ENCODE measurements at regions not wholly inside any gene's neighbourhood (a gene's known extent, or its start where the extent isn't known, plus 50 kb on each side); places are given as distances from the start of the nearest gene placed in this dataset.
A peak's percentile ranks its signal among the peaks of the same experiment; 100 is the strongest.

- no peak for DNase-seq (ENCODE audit: low read depth)
Observed at GRCh38 chr11:43575913-43576310, 104.6 kb upstream of the HSD17B12 start.

DNA sequence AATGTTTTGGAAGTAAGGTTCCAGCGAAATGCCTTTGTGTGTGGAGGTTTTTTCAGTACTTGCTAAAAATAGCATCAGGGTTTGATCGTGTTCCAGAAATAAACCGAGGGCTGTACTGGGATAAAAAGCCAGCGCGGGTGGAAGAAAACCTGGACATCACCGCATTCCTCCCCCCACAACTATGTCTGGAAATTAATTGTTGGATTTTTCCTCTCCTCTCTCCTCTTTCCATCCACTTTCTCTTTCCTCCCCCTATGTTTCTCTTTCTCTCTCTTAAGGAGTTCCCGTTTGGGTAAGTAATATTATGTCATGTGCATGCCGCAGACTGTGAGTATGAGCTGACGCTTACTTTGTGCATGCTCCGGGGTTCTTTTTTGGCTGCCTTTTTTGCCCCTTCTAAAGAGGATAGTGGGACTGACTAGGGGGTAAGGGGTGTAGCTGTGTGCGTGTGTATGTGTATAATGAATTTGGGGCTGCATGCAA lies 104.2 kb upstream of the HSD17B12 start:
- no peak for DNase-seq (ENCODE audit: low read depth)

GRCh38 chr11:43576803-43577521 lies 103.6 kb upstream of the HSD17B12 start:
- DNase-seq (ENCODE audit: low read depth), result peak; percentile 22

DNA sequence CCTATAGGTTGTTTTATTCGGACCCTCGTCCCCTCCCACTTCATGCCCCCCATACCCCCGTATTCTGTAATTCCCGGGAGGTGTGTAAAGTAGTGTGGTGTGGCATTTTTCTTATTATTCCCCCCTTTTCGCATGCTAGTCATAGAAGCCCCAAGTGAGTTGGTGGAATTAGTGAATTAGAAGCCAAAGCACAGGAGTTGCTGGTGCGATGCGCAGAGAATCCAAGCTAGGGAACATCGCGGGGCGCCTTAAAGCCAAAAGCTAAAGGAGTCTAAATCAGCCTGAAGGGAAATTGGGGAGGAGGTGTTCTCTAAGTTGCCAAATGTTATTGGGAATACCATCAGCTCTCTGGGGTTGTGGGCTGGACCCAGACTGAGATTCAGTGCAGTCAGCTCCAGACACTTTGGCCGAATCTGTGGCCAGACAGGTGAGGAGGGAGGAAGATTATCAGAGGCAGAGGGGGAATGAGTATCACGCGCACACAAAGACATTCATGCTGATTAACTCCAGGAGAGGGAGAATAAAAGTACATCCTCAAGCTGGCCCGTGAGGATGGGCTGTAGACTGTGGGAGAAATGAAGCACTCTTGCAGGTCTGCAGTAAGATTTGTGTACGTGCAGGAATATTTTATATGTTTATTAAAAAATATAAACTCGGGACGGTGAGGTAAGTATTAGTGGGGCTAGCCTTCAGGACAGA lies 102.8 kb upstream of the HSD17B12 start:
- DNase-seq (ENCODE audit: low read depth), result no peak

- no peak for DNase-seq (ENCODE audit: low read depth)
Observed at GRCh38 chr11:43578346-43579170, 102.0 kb upstream of the HSD17B12 start.

DNA sequence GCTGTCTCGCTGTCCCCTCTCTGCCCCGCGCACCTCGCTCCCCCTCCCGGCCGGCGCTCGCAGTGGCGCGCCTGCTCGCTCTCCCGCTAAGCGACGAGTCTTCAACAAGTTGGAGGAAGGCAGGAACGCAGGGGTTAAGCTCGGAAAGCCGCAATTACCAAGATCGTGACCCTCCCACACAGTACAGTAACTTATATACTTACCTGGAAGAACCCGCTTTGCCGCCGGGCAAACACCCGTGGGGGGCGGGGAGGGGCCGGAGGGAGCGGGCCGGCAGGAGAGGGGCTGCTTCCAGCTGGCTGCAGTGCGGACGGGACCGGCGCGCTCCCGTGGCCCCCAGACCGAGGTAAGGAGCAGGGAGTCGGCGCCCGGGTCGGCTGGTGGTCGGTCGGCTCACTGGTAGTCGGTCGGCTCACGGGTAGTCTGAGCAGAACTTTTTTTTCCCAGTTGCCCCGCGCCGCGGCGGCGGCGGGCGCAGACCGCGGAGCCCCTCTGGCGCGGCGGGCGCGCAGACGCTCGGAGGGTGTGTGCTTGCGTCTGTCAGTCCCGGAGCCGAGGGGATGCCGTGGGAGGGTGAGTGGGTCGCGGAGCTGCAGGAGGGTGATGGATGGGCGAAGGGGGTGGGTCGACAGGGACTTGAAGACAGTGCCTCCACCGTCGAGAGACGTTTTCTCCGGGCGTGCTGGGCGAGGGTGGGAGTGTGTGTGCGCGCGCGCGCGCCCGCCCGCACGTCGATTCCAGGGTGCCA lies 101.2 kb upstream of the HSD17B12 start:
- DNase-seq (ENCODE audit: low read depth), result peak; percentile 52

GRCh38 chr11:43579919-43580276 lies 100.6 kb upstream of the HSD17B12 start:
- DNase-seq (ENCODE audit: low read depth), result no peak

- DNase-seq (ENCODE audit: low read depth), result no peak
Observed at GRCh38 chr11:43580735-43581369, 99.7 kb upstream of the HSD17B12 start.

DNA sequence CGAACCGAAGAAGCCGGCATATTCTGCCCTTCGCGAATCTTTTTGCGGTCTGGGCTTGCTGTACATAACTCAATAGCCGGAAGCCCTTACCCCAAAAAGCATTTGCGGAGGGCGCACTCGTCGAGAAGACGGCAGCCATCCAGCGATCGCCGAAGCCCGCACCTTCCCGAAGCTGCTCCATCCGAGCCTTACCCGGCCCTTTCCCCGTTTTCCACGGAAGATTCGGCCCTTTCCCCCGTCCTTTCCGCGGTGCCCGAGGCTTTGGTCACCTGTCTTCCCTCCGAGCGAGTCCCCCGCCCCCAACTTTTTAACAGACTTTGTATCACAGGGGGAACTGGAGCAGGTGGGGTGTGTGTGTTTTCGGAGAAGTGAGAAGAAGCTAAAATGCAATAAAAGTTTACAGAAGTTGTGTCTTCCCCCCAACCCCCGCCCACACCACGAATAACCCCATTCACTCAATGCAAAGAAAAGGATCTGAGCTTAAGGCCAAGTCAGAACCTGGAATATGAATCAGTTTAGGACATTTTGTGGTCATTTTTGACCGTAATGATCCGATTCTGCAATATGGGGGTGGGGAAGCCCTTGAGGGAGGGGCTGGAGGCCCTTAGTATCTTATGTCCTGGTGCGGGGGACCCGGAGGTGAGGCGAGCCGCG lies 99.0 kb upstream of the HSD17B12 start:
- DNase-seq (ENCODE audit: low read depth), result no peak

- no peak for DNase-seq (ENCODE audit: low read depth)
Observed at GRCh38 chr11:43582024-43582862, 98.3 kb upstream of the HSD17B12 start.

GRCh38 chr11:43582863-43583462 lies 97.6 kb upstream of the HSD17B12 start:
- no peak for DNase-seq (ENCODE audit: low read depth)

DNA sequence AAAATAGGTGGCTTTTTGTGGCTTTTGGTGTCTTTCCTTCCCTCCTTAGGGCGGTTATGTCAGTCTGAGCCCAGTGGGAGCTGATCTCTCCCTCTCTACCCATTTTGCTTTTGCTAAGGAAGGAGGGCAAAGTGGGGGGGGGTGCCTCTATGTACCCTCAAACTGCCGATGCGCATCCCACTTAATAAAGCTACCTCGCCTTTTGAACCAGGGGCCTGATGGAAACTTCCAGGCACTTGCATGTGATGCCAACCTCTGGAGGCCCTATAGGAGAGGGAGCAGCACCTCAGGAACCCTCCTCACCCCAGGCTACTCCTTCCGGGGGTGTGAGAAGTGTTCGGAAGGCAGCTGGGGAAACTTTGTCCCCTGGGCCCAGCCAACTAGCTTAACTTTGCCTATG lies 97.0 kb upstream of the HSD17B12 start:
- DNase-seq (ENCODE audit: low read depth), result no peak

- no peak for DNase-seq (ENCODE audit: low read depth)
Observed at GRCh38 chr11:43585877-43586608, 94.5 kb upstream of the HSD17B12 start.

DNA sequence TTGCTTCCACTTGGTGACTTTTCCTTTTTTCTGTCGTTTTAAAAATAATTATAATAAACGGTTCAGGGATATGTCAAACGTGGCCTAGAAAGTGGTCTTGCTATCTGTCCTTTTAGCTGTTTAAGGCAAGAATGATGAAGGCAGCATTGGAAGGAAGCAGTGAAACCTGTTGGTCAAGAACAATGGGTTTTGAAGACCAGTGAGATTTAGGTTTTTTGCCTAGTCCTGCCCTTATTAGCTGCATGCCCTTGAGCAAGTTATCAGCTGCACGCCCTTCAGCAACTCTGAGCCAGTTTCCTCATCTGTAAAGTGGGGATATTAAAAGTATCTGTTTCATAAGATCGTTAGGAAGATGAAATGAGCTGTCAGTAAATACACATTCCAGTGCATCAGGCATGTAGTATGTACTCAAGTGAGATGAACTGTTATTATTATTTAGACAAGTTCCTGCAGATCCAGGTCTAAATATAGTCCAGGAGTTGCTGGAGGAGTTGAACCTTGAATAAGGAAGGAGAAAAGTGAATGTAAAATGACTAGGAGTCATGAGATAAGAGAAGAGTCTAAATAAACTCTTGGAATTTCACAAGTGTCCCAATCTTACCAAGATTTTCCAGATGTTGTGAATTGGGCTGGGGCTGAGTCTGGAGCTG lies 90.8 kb upstream of the HSD17B12 start:
- DNase-seq (ENCODE audit: low read depth), result no peak

GRCh38 chr11:43601511-43601910 lies 79.0 kb upstream of the HSD17B12 start:
- no peak for DNase-seq (ENCODE audit: low read depth)

DNA sequence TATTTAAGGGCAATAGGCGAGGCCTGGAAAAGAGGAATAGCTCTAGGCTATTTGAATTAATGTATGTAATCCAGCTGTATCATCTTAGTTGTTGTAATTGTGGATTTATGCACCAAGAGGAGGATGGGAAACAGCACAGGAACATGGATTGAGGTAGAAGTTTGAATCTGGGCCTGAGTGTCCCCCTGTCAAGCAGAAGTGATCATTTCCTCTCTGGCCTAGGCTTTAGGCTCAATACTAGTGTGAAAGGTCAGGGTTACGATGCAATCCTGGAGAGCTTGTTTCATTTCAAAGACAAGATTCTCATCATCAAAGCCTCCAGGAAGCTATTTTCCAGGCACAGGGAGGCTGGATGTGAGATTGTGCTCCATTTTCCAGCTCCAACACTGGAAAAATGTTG lies 77.9 kb upstream of the HSD17B12 start:
- no peak for DNase-seq (ENCODE audit: low read depth)

- no peak for DNase-seq (ENCODE audit: low read depth)
Observed at GRCh38 chr11:43614214-43614613, 66.3 kb upstream of the HSD17B12 start.

DNA sequence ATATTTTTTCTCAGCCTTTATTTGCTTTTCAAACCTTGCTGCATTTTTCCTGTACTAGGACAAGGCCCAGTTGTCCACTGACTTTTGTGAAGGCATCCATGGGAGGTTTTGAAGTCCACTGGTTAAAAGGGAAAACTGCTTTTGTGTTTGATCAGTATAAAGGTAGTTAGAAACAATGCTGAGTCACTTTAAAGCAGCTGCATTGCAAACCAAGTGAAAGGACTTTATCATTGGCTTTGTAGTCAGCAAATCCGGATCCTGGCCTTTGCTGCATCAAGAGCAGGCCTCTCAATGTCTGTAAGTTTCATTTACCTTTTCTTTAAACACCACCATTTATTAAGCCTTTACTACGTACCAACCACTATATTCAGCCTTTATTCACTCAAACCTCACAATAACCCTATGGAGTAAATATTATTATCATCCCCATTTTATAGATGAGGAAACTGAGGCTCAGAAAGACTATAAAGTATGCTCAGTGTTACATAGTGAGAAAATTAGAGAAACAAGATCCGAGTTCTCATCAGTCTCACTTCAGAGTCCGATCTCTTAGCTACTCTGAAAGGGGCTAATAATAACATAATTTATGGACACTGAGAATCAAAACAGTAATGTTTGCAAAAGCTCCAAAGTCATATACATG lies 60.6 kb upstream of the HSD17B12 start:
- no peak for DNase-seq (ENCODE audit: low read depth)

Data from activated T-cell treated with anti-CD3 and anti-CD28 coated beads for 48 hours (primary cell).